ENCODE measurements at regions not wholly inside any gene's neighbourhood (a gene's known extent, or its start where the extent isn't known, plus 50 kb on each side); places are given as distances from the start of the nearest gene placed in this dataset.

- no peak overlapping the region for H3K4me3 ChIP-seq
- H3K9me3 ChIP-seq: peaks cover 0 to 17% of the 10 kb centered on the region in 2 donors
- TF ChIP-seq, protein P1, sequence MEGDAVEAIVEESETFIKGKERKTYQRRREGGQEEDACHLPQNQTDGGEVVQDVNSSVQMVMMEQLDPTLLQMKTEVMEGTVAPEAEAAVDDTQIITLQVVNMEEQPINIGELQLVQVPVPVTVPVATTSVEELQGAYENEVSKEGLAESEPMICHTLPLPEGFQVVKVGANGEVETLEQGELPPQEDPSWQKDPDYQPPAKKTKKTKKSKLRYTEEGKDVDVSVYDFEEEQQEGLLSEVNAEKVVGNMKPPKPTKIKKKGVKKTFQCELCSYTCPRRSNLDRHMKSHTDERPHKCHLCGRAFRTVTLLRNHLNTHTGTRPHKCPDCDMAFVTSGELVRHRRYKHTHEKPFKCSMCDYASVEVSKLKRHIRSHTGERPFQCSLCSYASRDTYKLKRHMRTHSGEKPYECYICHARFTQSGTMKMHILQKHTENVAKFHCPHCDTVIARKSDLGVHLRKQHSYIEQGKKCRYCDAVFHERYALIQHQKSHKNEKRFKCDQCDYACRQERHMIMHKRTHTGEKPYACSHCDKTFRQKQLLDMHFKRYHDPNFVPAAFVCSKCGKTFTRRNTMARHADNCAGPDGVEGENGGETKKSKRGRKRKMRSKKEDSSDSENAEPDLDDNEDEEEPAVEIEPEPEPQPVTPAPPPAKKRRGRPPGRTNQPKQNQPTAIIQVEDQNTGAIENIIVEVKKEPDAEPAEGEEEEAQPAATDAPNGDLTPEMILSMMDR (IDR thresholded peaks at IDR 0.05): no peak
- H3K27ac ChIP-seq: no peak overlapping the region
- no peaks in the 10 kb centered on the region for H3K27me3 ChIP-seq
- DNase-seq (ENCODE audit: low spot score): no peak
- no peaks in the 10 kb centered on the region for H3K4me1 ChIP-seq
- no peaks in the 10 kb centered on the region for H3K36me3 ChIP-seq
These were observed 100.3 kb downstream of the FAT3 start for GRCh38 chr11:92324890-92325289.

DNA sequence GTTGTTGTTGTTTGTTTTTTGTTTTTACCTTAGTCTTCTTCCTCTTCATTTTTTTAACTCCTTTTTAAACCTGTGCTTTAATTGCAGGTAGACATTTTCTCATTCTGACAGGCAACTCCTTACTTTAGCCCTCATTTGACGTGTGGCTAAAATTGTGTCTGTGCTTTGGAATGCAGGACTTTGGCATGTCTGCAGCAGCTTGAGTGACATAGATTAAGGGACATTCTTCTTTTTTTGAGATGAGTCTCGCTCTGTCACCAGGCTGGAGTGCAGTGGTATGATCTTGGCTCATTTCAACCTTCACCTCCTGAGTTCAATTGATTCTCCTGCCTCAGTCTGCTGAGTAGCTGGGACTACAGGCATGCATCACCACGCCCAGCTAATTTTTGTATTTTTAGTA is 100.8 kb downstream of the FAT3 start:
- DNase-seq (ENCODE audit: low spot score): no peak
- TF ChIP-seq, protein P1 (IDR thresholded peaks at IDR 0.05): no peak
- H3K27me3 ChIP-seq: no peaks in the 10 kb centered on the region
- H3K9me3 ChIP-seq: peaks cover 0 to 17% of the 10 kb centered on the region in 2 donors
- H3K27ac ChIP-seq: no peak overlapping the region
- H3K4me3 ChIP-seq: no peak overlapping the region
- no peaks in the 10 kb centered on the region for H3K4me1 ChIP-seq
- H3K36me3 ChIP-seq: no peaks in the 10 kb centered on the region

- Histone ChIP-seq H3K27ac (no peak overlapping the region), H3K36me3 (no peaks in the 10 kb centered on the region), H3K4me1 (no peaks in the 10 kb centered on the region), H3K9me3 (no peaks in the 10 kb centered on the region), H3K27me3 (no peaks in the 10 kb centered on the region), H3K4me3 (no peak overlapping the region)
- TF ChIP-seq, protein P1 (IDR thresholded peaks at IDR 0.05): no peak
- no peak for DNase-seq (ENCODE audit: low spot score)
These were observed 104.5 kb downstream of the FAT3 start for GRCh38 chr11:92329137-92329536.

DNA sequence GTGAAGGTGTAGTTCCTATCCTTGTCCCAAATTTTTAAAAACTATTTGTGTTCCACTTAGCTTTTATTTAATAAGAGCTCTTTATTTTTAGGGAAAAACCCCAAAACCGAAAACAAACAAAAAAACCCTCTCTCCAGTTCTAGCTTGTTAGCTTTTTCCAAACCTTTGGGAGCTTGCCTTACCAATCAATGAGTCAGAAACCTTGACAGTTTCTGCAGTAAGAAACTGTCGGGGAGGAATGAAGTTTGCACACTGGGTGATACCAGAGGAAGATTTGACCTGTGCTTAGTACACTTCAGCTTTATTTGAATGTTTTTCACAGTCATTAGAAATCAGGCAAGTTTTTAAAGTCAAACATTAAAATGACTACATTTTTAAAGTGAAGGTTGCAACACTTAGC is 105.0 kb downstream of the FAT3 start:
- no peak overlapping the region for H3K4me3 ChIP-seq
- H3K4me1 ChIP-seq: no peaks in the 10 kb centered on the region
- H3K36me3 ChIP-seq: no peaks in the 10 kb centered on the region
- H3K27ac ChIP-seq: no peak overlapping the region
- TF ChIP-seq, protein P1 (IDR thresholded peaks at IDR 0.05): no peak
- no peaks in the 10 kb centered on the region for H3K27me3 ChIP-seq
- H3K9me3 ChIP-seq: no peaks in the 10 kb centered on the region
- DNase-seq (ENCODE audit: low spot score): no peak

- Histone ChIP-seq H3K9me3 (no peaks in the 10 kb centered on the region), H3K4me1 (no peaks in the 10 kb centered on the region), H3K27me3 (no peaks in the 10 kb centered on the region), H3K27ac (no peak overlapping the region), H3K36me3 (no peaks in the 10 kb centered on the region), H3K4me3 (no peak overlapping the region)
- DNase-seq (ENCODE audit: low spot score): no peak
- TF ChIP-seq, protein P1 (IDR thresholded peaks at IDR 0.05): no peak
These were observed 105.5 kb downstream of the FAT3 start for GRCh38 chr11:92330114-92330513.

DNA sequence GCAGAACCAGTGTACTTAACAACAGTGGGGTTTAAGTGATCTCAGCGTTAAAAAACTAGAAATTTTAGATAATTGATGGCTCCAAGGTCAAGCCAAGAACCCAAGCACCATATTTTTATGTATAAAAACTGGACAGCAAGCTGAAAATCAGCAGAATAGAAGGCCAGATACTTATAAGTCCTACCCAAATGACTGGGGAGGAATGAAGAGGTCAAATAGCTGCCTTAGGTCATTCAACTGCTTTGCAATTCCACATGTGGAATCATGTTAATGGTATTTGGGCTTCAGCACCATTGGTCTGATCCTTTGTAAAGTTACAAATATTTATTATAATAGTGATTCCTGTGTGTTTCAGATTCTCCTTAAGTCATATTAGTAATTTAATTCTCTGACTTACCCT is 108.4 kb downstream of the FAT3 start:
- Histone ChIP-seq H3K27ac (no peak overlapping the region), H3K36me3 (no peaks in the 10 kb centered on the region), H3K4me3 (no peak overlapping the region), H3K9me3 (no peaks in the 10 kb centered on the region), H3K27me3 (no peaks in the 10 kb centered on the region), H3K4me1 (no peaks in the 10 kb centered on the region)
- TF ChIP-seq, protein P1 (IDR thresholded peaks at IDR 0.05): no peak
- DNase-seq (ENCODE audit: low spot score): no peak

Measured in right atrium auricular region (tissue), 2 donors.